GM18858 (cell line): ENCODE measurements at regions not wholly inside any gene's neighbourhood (a gene's known extent, or its start where the extent isn't known, plus 50 kb on each side); places are given as distances from the start of the nearest gene placed in this dataset.

Experiments
- ATAC-seq: cut with Tn5 transposase; IDR thresholded peaks from one replicate; pipeline ENCODE4 v1.9.1; 2021; ENCODE audit not compliant: unreplicated experiment

DNA sequence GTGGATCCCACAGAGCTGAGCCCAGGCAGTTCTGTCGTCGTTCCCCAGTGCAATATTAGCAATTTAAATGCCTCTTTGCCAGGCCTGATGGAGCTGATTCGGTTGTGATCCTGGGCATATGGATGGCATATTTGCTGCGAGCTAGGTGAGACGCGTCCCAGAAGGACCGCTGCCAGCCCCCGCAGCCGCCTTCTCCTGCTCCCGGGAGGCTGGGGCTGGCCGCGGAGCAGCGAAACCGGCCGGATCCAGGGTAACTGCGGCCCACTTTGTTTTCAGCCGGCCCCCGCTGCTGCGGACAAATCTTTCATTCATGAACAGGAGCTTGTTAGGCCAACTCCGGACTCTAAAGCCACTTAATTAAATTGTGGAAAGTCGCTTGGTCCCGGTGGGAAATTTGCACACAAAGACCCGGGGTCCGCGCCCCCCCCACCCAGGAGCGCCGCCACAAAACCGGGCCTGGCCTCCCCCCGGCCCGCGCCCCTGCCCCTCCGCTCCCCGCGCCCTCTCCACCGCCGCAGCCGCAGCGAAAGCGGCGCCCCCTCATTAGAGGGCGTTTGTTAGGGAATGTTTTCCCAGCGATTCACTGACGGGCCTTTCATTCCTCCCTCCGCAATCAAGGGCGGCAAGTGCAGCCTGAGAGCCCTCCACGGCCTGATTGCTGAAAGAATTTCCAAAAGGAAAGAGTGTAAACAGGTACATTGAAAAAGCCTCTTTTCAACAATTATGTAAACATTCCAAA lies 383.3 kb downstream of the RRAGC start:
- no peak for ATAC-seq

- no peak for ATAC-seq
Measured at GRCh38 chr1:38475624-38476005, 384.0 kb downstream of the RRAGC start.

- ATAC-seq, result peak; percentile 72
Measured at GRCh38 chr1:38474738-38475623, 384.6 kb downstream of the RRAGC start.

DNA sequence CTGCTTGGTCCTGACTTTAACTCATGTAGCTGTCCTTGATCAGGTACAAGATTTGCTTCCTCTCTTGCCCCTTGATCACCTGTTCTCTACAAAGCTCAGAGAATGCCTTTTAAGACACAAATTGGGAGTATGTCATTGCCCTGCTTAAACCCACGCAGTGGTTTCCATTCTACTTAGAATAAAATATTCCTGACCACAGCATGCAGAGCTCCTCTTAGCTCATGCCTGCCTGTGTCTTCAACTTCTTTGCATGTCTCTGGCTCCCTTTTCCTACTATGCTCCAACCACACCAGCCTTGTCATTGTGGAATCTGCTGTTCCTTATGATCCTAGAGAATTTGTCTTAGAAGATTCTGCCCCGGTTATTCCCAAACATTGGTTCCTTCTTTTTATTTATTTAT lies 393.1 kb downstream of the RRAGC start:
- ATAC-seq, result no peak

DNA sequence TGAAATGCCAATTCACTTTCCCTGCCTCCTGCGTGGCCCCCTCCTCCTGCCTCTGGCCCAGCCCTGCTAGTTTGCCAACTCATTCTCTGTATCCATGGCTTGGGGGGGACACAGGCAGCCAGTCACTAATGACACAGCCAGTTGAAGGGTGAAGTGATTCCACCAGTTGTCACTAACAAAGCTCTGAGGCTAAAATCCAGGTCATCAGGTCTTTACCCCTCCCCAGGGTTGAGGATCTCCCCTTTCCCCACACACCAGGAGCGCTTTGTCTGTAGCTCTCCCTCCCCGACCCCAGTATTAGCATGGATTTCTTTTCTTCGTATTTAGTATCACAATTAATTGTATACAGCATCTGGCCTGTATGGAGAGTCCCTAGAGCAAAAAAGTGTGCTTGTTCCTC lies 394.1 kb downstream of the RRAGC start:
- no peak for ATAC-seq

DNA sequence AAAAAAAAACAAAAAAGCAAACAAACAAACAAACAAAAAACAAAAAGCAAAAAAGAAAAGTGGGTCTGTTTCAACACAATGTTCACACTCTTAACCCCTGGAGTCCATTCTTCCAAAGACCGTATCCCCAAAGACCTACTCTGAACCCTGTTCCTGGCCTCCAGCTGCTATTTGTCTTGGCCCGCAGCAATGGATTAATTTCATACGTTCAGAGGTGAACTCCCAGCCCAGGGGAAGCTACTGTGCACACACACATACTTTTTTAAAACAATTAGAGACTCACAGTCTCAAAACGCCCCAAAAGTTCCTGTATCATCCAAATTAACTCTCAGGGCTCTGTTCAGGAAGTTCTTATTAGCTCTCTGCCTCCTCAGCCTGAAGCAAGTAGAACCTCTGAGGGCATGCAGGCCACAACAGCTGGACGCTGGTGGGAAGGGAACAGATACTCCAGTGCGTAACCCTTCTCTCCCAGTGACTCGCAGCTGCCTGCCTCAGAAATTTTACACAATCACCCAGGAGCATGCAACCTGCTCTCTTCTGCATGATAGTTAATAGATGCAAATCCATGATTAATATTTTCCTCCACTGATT lies 395.4 kb downstream of the RRAGC start:
- ATAC-seq, result no peak

DNA sequence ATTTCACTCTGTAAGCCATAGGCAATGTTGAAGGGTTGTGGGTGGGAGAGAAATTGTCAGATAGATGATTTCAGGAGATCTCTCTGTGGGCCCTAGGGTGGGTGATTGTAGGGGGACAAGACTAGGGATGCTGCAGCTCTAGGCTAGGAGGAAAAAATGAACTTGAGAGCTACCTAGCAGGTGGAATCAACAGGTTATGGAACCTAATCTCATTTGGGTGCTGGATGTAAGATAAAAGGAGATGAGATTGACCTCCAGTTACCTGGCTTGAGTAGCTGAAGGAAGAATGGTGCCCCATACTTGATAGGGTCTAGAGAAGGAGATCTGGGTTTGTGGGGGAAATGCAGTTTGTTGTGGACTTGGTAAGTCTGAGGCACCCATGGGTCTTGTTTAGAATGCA lies 396.5 kb downstream of the RRAGC start:
- no peak for ATAC-seq

DNA sequence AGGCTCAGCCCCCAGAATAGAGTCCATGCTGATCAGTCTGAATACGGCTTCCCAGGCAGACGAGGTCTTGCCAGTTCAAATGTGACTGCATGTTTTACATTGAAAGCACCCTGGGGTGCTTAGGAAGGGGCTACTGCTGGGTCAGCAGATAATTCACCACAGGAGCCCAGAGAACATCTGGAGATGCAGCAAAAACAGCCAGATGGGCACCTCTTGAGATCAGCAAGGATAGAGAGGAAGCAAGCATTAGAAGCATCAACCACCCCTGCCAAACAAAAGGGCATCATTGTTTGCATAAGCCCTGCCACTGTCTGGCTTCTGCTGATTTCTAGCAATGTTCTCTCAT lies 403.1 kb downstream of the RRAGC start:
- no peak for ATAC-seq

- no peak for ATAC-seq
Measured at GRCh38 chr1:38455829-38456530, 403.6 kb downstream of the RRAGC start.

DNA sequence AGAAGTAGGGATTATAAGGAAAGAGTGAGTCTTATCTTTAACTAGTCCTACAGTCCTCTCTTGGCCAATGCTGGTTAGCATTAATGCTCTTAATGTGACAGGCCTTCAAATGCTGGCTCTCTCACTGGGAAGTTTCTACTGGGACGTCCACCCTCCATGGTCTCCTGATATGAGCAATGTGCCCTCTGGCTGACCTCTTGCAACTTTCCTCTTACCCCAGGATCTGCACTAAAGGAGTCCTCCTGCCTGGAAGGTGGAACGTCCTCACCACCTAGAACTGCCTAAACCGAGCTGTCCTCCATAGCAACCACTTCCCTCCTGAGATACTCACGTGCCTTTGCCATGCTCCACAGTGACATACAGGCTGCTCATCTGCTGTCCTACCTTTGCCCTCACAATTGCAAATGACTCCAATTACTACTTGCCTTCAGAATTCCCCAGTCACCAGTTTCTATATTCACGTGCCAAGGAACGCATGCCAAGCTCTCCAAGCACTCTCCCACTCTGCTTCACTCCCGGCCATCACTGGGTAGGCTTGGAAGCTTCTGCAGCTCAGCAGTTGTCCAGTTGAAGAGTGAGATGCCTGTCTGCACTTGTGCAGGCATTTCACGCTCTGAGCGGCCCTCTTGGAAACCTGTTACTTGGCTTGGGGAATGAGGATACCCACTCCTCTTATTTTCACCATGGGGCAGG lies 404.7 kb downstream of the RRAGC start:
- ATAC-seq, result no peak

DNA sequence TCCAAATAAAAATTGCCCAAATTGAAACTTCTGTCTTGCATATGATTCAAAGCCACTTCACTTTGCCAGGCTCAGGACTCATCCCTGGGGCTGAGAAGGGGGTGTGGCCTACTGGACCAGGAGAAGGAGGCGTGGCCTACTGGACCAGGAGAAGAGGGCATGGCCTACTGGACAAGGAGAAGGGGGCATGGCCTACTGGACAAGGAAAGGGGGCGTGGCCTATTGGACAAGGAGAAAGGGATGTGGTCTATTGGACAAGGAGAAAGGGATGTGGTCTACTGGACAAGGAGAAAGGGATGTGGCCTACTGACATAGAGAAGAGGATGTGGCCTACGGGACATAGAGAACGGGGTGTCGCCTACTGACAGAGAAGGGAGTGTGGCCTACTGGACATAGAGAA lies 405.3 kb downstream of the RRAGC start:
- ATAC-seq, result no peak

GRCh38 chr1:38452246-38452645 lies 405.7 kb upstream of the POU3F1 start:
- ATAC-seq, result no peak

- ATAC-seq, result no peak
Measured at GRCh38 chr1:38451541-38451993, 405.0 kb upstream of the POU3F1 start.

DNA sequence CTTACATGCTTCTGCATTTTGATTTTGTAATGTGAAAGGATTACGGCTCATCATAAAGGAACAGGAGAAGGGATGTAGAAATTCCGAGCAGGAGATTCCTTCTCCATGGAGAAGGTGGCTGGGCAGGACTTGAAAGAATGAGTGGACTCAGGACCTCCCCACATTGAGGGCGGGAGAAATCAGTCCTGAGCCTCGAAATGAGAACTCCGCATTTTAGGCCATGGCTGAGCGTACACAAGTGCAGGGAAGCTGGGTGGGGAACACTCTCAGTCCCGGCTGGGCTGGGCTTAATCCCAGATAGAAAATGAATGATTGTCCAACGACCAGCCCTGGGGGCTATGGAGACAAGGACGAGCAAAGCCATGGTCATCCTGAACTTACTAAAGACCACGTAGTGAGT lies 402.3 kb upstream of the POU3F1 start:
- no peak for ATAC-seq

DNA sequence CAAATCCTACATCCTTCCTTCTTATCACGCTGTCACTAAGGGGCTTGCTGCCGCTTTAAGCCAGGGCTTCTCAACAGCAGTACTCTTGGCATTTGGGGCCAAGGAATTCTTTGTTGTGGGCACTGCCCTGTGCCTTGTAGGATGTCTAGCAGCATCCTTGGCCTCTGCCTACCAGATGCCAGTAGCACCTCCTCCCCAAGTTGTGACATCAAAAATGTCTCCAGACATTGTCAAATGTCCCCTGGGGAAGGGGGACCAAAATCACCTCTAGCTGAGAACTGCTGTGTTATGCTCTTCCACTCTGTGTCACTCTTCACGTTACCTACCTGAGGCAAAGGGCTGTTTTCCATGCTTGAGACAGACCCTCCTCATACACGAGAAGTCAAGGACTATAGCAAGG lies 400.3 kb upstream of the POU3F1 start:
- no peak for ATAC-seq

DNA sequence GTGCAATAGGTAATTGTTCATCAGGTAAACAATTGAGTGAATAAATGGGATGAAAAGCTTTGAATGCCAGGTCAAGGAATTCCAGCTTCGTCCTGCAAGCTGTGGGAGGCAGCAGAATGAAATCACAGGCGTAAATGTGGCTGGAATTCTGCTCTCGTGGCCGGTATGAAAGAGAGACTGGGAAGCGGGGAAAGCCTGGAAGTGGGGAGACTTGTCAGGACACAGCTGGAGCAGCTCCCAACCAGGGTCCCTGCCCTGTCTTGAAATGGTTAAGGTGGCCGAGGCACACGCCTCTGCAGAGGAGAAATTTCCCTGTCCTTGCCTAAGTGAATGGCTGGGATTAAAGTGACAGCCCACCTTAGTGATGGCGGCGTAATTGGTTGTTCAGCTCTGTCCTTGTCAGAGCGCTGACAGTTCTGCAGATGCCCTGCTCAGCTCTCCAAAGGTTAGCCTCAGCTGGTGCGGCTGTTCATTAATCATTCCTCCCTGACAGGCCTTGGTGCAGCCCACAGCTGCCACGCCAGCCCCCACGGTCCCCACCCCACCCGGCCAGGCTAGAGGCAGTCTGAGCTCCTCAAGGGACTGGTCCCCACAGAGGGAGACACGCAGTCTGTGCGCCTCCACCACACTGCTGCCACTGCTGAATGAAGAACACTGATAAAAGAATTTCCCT lies 398.3 kb upstream of the POU3F1 start:
- ATAC-seq, result no peak

DNA sequence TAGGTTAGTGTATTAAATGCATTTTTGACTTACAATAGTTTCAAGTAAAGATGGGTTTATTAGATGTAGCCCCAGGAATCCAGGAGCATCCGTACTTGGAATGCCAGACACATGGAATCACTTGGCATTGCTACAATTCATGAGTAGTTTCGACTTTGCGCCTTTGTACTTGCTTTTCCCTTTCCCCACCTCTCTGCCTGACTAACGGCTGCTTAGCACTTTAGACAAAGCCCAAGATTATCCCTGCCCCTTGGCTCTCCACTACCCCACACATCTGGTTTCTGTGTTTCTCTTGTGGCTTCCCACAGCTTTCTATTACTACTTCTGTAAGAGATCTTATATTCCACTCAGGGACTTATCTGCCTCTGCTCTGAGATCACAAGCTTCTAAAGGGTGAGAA lies 397.7 kb upstream of the POU3F1 start:
- ATAC-seq, result no peak

DNA sequence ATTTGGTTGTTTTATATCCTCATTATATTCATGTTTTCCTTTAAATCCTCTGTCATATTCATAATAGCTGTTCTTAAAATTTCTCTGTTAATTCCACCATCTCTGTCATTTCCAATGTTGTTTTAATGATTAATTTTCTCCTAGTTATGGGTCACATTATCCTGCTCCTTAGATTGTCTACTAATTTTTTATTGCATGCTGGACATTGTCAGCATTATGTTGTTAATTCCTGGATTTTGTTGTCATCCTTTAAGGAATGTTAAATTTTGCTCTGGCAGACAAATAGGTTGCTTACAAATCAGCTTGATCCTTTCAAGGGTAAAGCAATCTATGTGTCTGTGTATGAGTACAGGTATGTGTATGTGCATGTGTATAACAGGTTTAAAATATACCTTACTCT lies 393.8 kb upstream of the POU3F1 start:
- ATAC-seq, result no peak

DNA sequence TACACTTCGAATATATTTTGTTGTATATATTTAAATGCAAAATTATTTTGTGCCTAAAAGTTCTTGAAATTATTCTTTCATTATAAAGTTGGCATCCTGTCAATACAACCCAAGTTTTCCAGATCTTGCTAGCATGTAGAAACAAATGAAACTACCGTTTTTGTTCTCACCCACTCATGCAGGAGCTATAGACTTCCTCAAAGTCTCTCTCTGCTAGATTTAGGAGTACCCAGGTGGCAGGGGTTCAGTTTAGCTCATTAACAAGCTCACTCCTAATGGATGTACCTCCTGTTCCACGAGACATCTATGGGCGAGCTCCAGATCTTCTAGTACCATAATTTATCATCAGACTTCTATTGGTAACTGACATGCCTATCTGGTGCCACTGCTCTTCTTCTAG lies 390.2 kb upstream of the POU3F1 start:
- no peak for ATAC-seq

DNA sequence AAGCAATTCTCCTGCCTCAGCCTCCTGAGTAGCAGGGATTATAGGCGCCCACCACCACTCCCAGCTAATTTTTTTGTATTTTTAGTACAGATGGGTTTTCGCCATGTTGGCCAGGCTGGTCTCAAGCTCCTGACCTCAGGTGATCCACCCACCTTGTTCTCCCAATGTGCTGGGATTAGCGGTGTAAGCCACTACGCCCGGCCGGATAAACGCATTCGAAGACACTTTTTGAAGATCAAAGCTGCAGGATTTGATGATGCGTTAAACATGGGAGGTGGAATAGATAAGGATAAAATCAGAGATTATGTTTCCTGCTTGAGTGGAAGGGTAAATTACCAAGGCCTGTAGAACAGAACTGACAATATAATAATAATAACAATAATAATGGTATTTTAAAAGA lies 389.4 kb upstream of the POU3F1 start:
- no peak for ATAC-seq
